ENCODE measurements at regions not wholly inside any gene's neighbourhood (a gene's known extent, or its start where the extent isn't known, plus 50 kb on each side); places are given as distances from the start of the nearest gene placed in this dataset.

- TF ChIP-seq CTCF (IDR thresholded peaks at IDR 0.05) (no peak), POLR2A (IDR thresholded peaks at IDR 0.05) (no peak), POLR2AphosphoS5 (IDR thresholded peaks at IDR 0.05) (no peak)
Observed at GRCh38 chr17:12407495-12408252, 258.0 kb upstream of the MYOCD start.
